B cell (primary cell): ENCODE measurements at regions not wholly inside any gene's neighbourhood (a gene's known extent, or its start where the extent isn't known, plus 50 kb on each side); places are given as distances from the start of the nearest gene placed in this dataset.

Experiments
- ATAC-seq: fragments of 200-7000 bp; cut with Tn5 transposase; one replicate; pipeline ENCODE4 v1.10.0; 2021; ENCODE audit warnings: low read depth, mild to moderate bottlenecking, moderate number of reproducible peaks, moderate library complexity
- CTCF ChIA-PET: fragments of 350-600 bp; sonication (Branson Sonifier 250); formaldehyde crosslinking; loops from one replicate; lab custom pipeline; 2021; ENCODE audit warnings: antibody characterized with exemption, inconsistent platforms; lab: Charles Lee
- POLR2A ChIA-PET: fragments of 350-600 bp; sonication (Branson Sonifier 250); formaldehyde crosslinking; loops from one replicate; lab custom pipeline; 2021; ENCODE audit warnings: antibody characterized with exemption; lab: Charles Lee
- DNase-seq: peaks from one replicate; pipeline ENCODE4 v3.0.0; 2013
- H2AFZ ChIP-seq: 2 replicates; pipeline ENCODE4 v1.6.1; 2012; ENCODE audit warnings: mild to moderate bottlenecking, low read depth, low read length; ENCODE audit not compliant: insufficient read depth, poor library complexity, severe bottlenecking
- H3K27ac ChIP-seq, 2 donors: 1 replicate in 1 of 2; 2 replicates in 1 of 2; pipeline ENCODE4 v1.5.1; 2012 to 2013; ENCODE audit warnings: low read length in 2 of 2, mild to moderate bottlenecking in 2 of 2, moderate library complexity in 1 of 2
- H3K27me3 ChIP-seq, 4 experiments: fragments of 200-600 bp in 1 of 4; sonication (generic) in 1 of 4; replicated peaks in 1 of 4; 1 replicate in 2 of 4; 2 replicates in 2 of 4; pipeline versions ENCODE4 v1.6.1 to v1.7.0; 2013 to 2016; ENCODE audit warnings: low read length in 3 of 4, mild to moderate bottlenecking in 2 of 4, mixed read lengths in 1 of 4, moderate library complexity in 1 of 4; ENCODE audit not compliant: insufficient read depth in 4 of 4, control insufficient read depth in 3 of 4; ENCODE audit errors: control extremely low read depth in 1 of 4
- H3K36me3 ChIP-seq, 2 experiments: replicated peaks in 1 of 2; 1 replicate in 1 of 2; 2 replicates in 1 of 2; pipeline versions ENCODE4 v1.6.1 to v1.7.1; 2013; ENCODE audit warnings: low read length in 1 of 2; ENCODE audit not compliant: insufficient read depth in 2 of 2, control insufficient read depth in 1 of 2; ENCODE audit errors: control extremely low read depth in 1 of 2, extremely low read depth in 1 of 2
- H3K4me1 ChIP-seq, 2 donors: fragments of 200-600 bp in 1 of 2; sonication (generic) in 1 of 2; 1 replicate in 1 of 2; 2 replicates in 1 of 2; pipeline versions ENCODE4 v1.5.1 to v1.6.1; 2013 to 2017; ENCODE audit warnings: low read length in 2 of 2; ENCODE audit not compliant: control insufficient read depth in 2 of 2, insufficient read depth in 2 of 2
- H3K4me2 ChIP-seq: replicated peaks from 2 replicates; pipeline ENCODE3; 2012; ENCODE audit warnings: mild to moderate bottlenecking, low read depth, low read length; ENCODE audit not compliant: poor library complexity, severe bottlenecking
- H3K4me3 ChIP-seq, 5 experiments: fragments of 200-600 bp in 1 of 5; sonication (generic) in 1 of 5; 1 replicate in 3 of 5; 2 replicates in 2 of 5; pipeline versions ENCODE4 v1.5.1 to v1.7.0; 2011 to 2016; ENCODE audit warnings: low read length in 4 of 5, mild to moderate bottlenecking in 4 of 5, low read depth in 2 of 5, control low read depth in 1 of 5, moderate library complexity in 1 of 5; ENCODE audit not compliant: insufficient read depth in 1 of 5; ENCODE audit errors: control extremely low read depth in 1 of 5, extremely low read depth in 1 of 5
- H3K79me2 ChIP-seq: fragments of 200-600 bp; sonication (generic); one replicate; pipeline ENCODE4 v1.6.0; 2016; ENCODE audit warnings: low read length; ENCODE audit not compliant: control insufficient read depth, insufficient read depth
- H3K9ac ChIP-seq: fragments of 200-600 bp; sonication (generic); 2 replicates; pipeline ENCODE4 v1.6.1; 2017; ENCODE audit warnings: mild to moderate bottlenecking, low read length, moderate library complexity
- H3K9me3 ChIP-seq, 3 donors: one replicate each; pipeline versions ENCODE4 v1.6.1 to v1.7.1; 2013; ENCODE audit warnings: low read length in 2 of 3; ENCODE audit not compliant: control insufficient read depth in 2 of 3, insufficient read depth in 1 of 3; ENCODE audit errors: control extremely low read depth in 1 of 3
- H4K20me1 ChIP-seq: 2 replicates; pipeline ENCODE4 v1.6.0; 2012; ENCODE audit warnings: mild to moderate bottlenecking, low read length; ENCODE audit not compliant: insufficient read depth, control insufficient read depth, poor library complexity, severe bottlenecking
- H3K27ac Mint-ChIP-seq: one replicate; pipeline ENCODE4 v1.8.0; 2021; ENCODE audit warnings: mixed read lengths
- H3K27me3 Mint-ChIP-seq: one replicate; pipeline ENCODE4 v1.8.0; 2021; ENCODE audit warnings: mixed read lengths
- H3K4me1 Mint-ChIP-seq: one replicate; pipeline ENCODE4 v1.8.0; 2021; ENCODE audit warnings: mixed read lengths
- H3K4me3 Mint-ChIP-seq: one replicate; pipeline ENCODE4 v1.8.0; 2021; ENCODE audit warnings: mixed read lengths
- H3K9me3 Mint-ChIP-seq: one replicate; pipeline ENCODE4 v1.8.0; 2022; ENCODE audit warnings: mixed read lengths; ENCODE audit not compliant: insufficient read depth
- EZH2 ChIP-seq: IDR thresholded peaks from 2 replicates; pipeline ENCODE4 v1.6.1; 2012; ENCODE audit warnings: borderline replicate concordance, low read depth, mild to moderate bottlenecking, moderate library complexity, low read length; ENCODE audit not compliant: insufficient read depth, poor library complexity, severe bottlenecking
- WGBS: methylation state at CpG from one replicate; pipeline ENCODE4 v1.1.5; 2013; ENCODE audit warnings: missing lambda C conversion rate; ENCODE audit not compliant: insufficient coverage; 5-methylcytosine and 5-hydroxymethylcytosine counted together
- intact Hi-C: fragments of 100-400 bp; cut with micrococcal nuclease; formaldehyde crosslinking; loops from one replicate; pipeline ENCODE4 v1.10.0; 2022

DNA sequence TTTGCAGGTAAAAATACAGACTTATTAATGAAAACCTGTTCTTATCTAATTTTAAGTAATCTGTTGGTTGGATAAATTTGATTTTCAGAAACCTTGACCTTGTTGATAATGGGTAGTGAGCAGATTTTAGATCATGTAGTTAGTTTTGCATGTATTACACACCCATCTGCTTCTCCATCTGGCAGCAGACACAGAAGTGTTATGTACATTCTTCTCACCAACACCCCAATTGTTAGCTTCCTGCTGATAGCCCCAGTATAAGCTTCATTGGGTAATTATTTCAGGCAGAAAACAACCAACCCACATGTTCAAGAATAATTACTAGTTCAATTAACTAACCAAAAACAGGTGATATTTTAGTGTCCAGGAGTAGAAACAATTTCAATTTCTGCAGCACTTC lies 1740.5 kb upstream of the AGA start:
- H4K20me1 ChIP-seq: no peaks in the 10 kb centered on the region
- Mint-ChIP-seq H3K9me3 (peaks cover 3% of the 10 kb centered on the region), H3K27me3 (no peaks in the 10 kb centered on the region), H3K4me1 (no peaks in the 10 kb centered on the region), H3K27ac (no peak overlapping the region), H3K4me3 (no peak overlapping the region)
- ATAC-seq (no peak), DNase-seq (no peak)
- H3K9me3 ChIP-seq: peaks cover 2 to 4% (median 3%) of the 10 kb centered on the region in 3 donors
- no peak overlapping the region for H3K4me2 ChIP-seq
- intact Hi-C loops: no loop called here
- no peak overlapping the region for H3K27ac ChIP-seq
- TF ChIP-seq EZH2: no peak
- H3K36me3 ChIP-seq: no peaks in the 10 kb centered on the region
- no peak overlapping the region for H2AFZ ChIP-seq
- no peaks in the 10 kb centered on the region for H3K27me3 ChIP-seq
- CTCF ChIA-PET: no interaction called here
- H3K4me1 ChIP-seq: no peaks in the 10 kb centered on the region
- POLR2A ChIA-PET: no interaction called here
- H3K79me2 ChIP-seq: no peaks in the 10 kb centered on the region
- H3K4me3 ChIP-seq: no peak overlapping the region
- no peak overlapping the region for H3K9ac ChIP-seq

GRCh38 chr4:179195887-179196286 lies 1753.7 kb upstream of the AGA start:
- H3K9me3 ChIP-seq: no peaks in the 10 kb centered on the region
- Mint-ChIP-seq H3K4me1 (no peaks in the 10 kb centered on the region), H3K9me3 (no peaks in the 10 kb centered on the region), H3K27ac (no peak overlapping the region), H3K4me3 (no peak overlapping the region), H3K27me3 (no peaks in the 10 kb centered on the region)
- ATAC-seq: no peak
- no peaks in the 10 kb centered on the region for H3K27me3 ChIP-seq
- intact Hi-C loops: no loop called here
- DNase-seq: no peak
- no peaks in the 10 kb centered on the region for H3K36me3 ChIP-seq
- H3K4me1 ChIP-seq: no peaks in the 10 kb centered on the region
- H3K79me2 ChIP-seq: no peaks in the 10 kb centered on the region
- H3K4me2 ChIP-seq: no peak overlapping the region
- H3K9ac ChIP-seq: no peak overlapping the region
- ChIA-PET POLR2A (no interaction called here), CTCF (no interaction called here)
- no peaks in the 10 kb centered on the region for H4K20me1 ChIP-seq
- no peak overlapping the region for H3K27ac ChIP-seq
- no CpG with 5 or more reads among the region's 2 CpGs for WGBS
- TF ChIP-seq EZH2: no peak
- H2AFZ ChIP-seq: no peak overlapping the region
- no peak overlapping the region for H3K4me3 ChIP-seq
